ENCODE measurements at regions not wholly inside any gene's neighbourhood (a gene's known extent, or its start where the extent isn't known, plus 50 kb on each side); places are given as distances from the start of the nearest gene placed in this dataset.

DNA sequence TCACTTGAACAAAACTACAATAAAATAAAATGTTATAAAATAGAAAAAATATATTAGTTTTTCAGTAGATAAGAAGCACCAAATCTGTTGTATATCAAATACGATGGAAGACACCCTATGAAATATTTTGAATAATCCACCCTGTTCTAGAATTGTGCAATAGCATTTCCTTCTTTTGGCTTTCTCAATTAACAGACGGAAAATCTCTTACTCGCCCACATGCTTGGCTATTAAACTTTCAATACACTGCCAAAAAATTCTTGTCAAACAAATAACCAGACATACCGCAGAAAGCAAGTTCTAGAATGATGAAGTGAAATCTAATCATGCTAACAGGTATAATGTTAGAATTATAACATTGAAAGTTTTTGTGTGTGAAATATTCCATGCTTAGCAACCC is 671.6 kb upstream of the SLIT2 start:
- no peak overlapping the region for H3K27ac Mint-ChIP-seq (ENCODE audit: unreplicated experiment)

DNA sequence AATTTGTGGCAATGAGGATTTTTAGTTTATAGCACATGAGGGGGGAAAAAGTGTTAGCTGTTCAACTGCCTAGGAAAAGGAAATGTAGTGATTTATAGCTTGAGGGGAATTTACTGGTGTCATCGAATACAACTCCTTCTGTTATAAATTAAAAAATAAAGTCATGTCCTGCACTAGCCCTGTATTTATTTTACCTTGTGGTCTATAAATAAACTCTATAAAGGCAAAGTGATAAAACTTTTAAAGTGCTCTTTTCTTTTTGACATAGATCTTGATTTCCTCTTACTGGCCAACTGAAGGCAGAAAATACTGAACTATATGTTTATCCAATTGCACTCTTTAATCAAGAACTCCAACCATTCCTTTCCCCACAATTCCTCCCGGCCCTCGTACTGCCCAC is 672.1 kb upstream of the SLIT2 start:
- H3K4me3 Mint-ChIP-seq = no peak overlapping the region
- TF ChIP-seq, protein P1, sequence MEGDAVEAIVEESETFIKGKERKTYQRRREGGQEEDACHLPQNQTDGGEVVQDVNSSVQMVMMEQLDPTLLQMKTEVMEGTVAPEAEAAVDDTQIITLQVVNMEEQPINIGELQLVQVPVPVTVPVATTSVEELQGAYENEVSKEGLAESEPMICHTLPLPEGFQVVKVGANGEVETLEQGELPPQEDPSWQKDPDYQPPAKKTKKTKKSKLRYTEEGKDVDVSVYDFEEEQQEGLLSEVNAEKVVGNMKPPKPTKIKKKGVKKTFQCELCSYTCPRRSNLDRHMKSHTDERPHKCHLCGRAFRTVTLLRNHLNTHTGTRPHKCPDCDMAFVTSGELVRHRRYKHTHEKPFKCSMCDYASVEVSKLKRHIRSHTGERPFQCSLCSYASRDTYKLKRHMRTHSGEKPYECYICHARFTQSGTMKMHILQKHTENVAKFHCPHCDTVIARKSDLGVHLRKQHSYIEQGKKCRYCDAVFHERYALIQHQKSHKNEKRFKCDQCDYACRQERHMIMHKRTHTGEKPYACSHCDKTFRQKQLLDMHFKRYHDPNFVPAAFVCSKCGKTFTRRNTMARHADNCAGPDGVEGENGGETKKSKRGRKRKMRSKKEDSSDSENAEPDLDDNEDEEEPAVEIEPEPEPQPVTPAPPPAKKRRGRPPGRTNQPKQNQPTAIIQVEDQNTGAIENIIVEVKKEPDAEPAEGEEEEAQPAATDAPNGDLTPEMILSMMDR (conservative IDR thresholded peaks at IDR 0.05) = no peak
- no peaks in the 10 kb centered on the region for H3K4me1 Mint-ChIP-seq
- H3K27ac Mint-ChIP-seq (ENCODE audit: unreplicated experiment) = no peak overlapping the region
- no peaks in the 10 kb centered on the region for H3K9me3 Mint-ChIP-seq
- no peak for DNase-seq (ENCODE audit: low read depth, low spot score)
- H3K27me3 Mint-ChIP-seq (ENCODE audit: low read depth) = no peaks in the 10 kb centered on the region
- H3K36me3 Mint-ChIP-seq (ENCODE audit: low read depth) = no peaks in the 10 kb centered on the region

More for the DNA sequence above, 671.6 kb upstream of the SLIT2 start:
- Mint-ChIP-seq H3K4me3 (no peak overlapping the region), H3K9me3 (no peaks in the 10 kb centered on the region), H3K27me3 (ENCODE audit: low read depth) (no peaks in the 10 kb centered on the region), H3K36me3 (ENCODE audit: low read depth) (no peaks in the 10 kb centered on the region), H3K4me1 (no peaks in the 10 kb centered on the region)
- TF ChIP-seq, protein P1 (conservative IDR thresholded peaks at IDR 0.05) = no peak
- DNase-seq (ENCODE audit: low read depth, low spot score) = no peak

DNA sequence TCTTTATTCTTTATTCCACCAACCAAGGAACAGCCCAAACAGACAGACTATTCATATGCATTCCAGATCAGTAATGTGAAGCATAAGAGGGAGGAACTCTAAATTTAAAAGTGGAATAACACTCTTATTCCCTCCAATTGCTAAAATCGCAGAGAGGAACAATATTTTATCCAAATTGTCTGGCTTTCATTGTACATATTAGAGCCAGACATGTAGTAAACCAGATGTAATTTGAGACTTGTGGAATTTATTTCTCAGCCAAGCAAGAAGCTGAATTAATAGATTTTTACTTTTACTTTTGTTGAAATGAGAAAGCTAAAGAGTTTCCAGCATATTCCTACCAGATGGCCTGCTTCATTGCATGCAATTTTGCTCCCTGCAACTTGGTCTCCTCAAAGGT is 674.6 kb upstream of the SLIT2 start:
- no peak for DNase-seq (ENCODE audit: low read depth, low spot score)
- H3K4me3 Mint-ChIP-seq = no peak overlapping the region
- no peaks in the 10 kb centered on the region for H3K9me3 Mint-ChIP-seq
- TF ChIP-seq, protein P1 (conservative IDR thresholded peaks at IDR 0.05) = no peak
- no peaks in the 10 kb centered on the region for H3K27me3 Mint-ChIP-seq (ENCODE audit: low read depth)
- no peaks in the 10 kb centered on the region for H3K4me1 Mint-ChIP-seq
- H3K27ac Mint-ChIP-seq (ENCODE audit: unreplicated experiment) = no peak overlapping the region
- H3K36me3 Mint-ChIP-seq (ENCODE audit: low read depth) = no peaks in the 10 kb centered on the region

DNA sequence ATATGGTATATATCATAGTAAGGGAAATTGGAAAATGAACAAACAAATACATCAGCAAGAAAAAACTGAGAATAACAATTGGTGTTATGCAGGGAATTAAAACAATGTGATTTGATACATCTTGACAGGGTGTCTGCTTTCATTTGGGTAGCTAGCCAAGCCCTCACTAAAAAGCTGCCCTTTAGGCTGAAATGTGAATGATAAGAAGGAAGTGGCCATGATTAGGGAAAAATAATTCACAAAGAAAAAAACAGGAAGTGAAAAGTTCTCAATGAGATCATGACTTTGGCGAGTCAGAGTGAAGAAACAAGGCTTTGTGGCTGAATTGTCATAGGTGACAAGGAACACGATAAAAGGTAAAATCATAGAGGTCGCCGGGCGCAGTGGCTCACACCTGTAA is 675.8 kb upstream of the SLIT2 start:
- Mint-ChIP-seq H3K27me3 (ENCODE audit: low read depth) (no peaks in the 10 kb centered on the region), H3K27ac (ENCODE audit: unreplicated experiment) (no peak overlapping the region), H3K36me3 (ENCODE audit: low read depth) (no peaks in the 10 kb centered on the region), H3K9me3 (no peaks in the 10 kb centered on the region), H3K4me1 (no peaks in the 10 kb centered on the region), H3K4me3 (no peak overlapping the region)
- no peak for DNase-seq (ENCODE audit: low read depth, low spot score)
- TF ChIP-seq, protein P1 (conservative IDR thresholded peaks at IDR 0.05) = no peak

DNA sequence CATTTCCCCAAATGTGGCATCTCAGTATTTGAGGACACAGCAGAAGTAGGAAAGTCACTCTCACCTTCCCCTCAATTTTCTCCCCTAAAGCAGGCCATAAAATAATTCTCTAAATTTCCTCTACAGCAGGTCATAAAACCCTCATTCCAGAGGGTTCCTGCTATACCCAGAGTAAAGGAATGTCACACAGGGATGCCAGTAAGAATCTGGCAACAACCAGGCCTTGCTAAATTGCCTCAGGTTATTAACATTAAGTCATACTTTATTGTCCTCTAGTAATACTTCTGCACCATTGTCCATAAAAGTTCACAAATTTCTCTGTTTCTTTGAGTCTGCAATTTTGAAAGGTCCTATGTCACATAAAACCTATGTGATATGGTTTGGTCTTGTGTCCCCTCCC is 685.7 kb upstream of the SLIT2 start:
- H3K27ac Mint-ChIP-seq (ENCODE audit: unreplicated experiment) = no peak overlapping the region
- no peaks in the 10 kb centered on the region for H3K27me3 Mint-ChIP-seq (ENCODE audit: low read depth)
- DNase-seq (ENCODE audit: low read depth, low spot score) = no peak
- H3K4me1 Mint-ChIP-seq = no peaks in the 10 kb centered on the region
- H3K9me3 Mint-ChIP-seq = peaks cover 5% of the 10 kb centered on the region
- H3K36me3 Mint-ChIP-seq (ENCODE audit: low read depth) = no peaks in the 10 kb centered on the region
- H3K4me3 Mint-ChIP-seq = no peak overlapping the region
- TF ChIP-seq, protein P1 (conservative IDR thresholded peaks at IDR 0.05) = no peak

DNA sequence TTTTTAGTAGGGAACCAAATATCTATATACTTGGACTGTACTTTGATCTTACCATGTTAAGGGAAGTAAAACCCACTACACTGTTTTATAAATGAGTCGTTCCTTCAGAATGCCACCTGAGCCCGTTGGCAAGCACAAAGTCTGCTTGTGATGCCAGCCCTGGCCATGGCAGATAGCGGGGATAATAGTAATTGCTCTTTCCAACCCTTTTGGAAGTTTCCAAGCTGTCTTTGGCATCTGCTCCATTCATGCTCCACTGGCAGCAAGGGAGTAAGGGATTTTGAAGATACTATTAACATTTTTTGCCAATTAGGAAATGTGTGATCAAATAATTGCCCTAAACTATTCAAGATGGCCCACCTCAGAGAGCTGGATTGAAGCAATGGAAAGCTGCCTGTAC is 689.2 kb upstream of the SLIT2 start:
- Mint-ChIP-seq H3K27me3 (ENCODE audit: low read depth) (no peaks in the 10 kb centered on the region), H3K27ac (ENCODE audit: unreplicated experiment) (no peak overlapping the region), H3K4me3 (no peak overlapping the region), H3K36me3 (ENCODE audit: low read depth) (no peaks in the 10 kb centered on the region), H3K4me1 (no peaks in the 10 kb centered on the region), H3K9me3 (peaks cover 5% of the 10 kb centered on the region)
- TF ChIP-seq, protein P1 (conservative IDR thresholded peaks at IDR 0.05) = no peak
- DNase-seq (ENCODE audit: low read depth, low spot score) = no peak
